Psoas muscle (tissue), 7 donors: ENCODE measurements at regions not wholly inside any gene's neighbourhood (a gene's known extent, or its start where the extent isn't known, plus 50 kb on each side); places are given as distances from the start of the nearest gene placed in this dataset.

Experiments used
- ATAC-seq, 4 donors: fragments of 200-7000 bp; cut with Tn5 transposase; one replicate each; pipeline ENCODE4 v1.9.1; 2020; ENCODE audit warnings: moderate library complexity in 3 of 4, mild to moderate bottlenecking in 2 of 4
- DNase-seq, 2 donors: peaks; one replicate each; pipeline ENCODE4 v3.0.0-alpha.2; 2020
- H3K27ac ChIP-seq: fragments of 200-600 bp; one replicate; pipeline ENCODE4 v1.8.0; 2022
- H3K27me3 ChIP-seq, 3 donors: fragments of 200-600 bp in 1 of 3; one replicate each; pipeline versions ENCODE4 v1.6.1 to v1.8.0; 2013 to 2022; ENCODE audit warnings: low read length in 2 of 3, mild to moderate bottlenecking in 2 of 3, moderate library complexity in 1 of 3; ENCODE audit not compliant: insufficient read depth in 3 of 3
- H3K36me3 ChIP-seq, 2 donors: fragments of 200-600 bp in 1 of 2; one replicate each; pipeline versions ENCODE4 v1.6.1 to v1.8.0; 2013 to 2022; ENCODE audit warnings: low read depth in 1 of 2, mild to moderate bottlenecking in 1 of 2, moderate library complexity in 1 of 2; ENCODE audit not compliant: insufficient read depth in 1 of 2
- H3K4me1 ChIP-seq: fragments of 200-600 bp; one replicate; pipeline ENCODE4 v1.8.0; 2022
- H3K4me3 ChIP-seq: fragments of 200-600 bp; one replicate; pipeline ENCODE4 v1.8.0; 2022; ENCODE audit warnings: mild to moderate bottlenecking
- H3K9me3 ChIP-seq: fragments of 200-600 bp; one replicate; pipeline ENCODE4 v1.8.0; 2022
- CTCF ChIP-seq: fragments of 200-600 bp; IDR thresholded peaks from one replicate; pipeline ENCODE4 v1.8.0; 2022; ENCODE audit warnings: antibody characterized with exemption
- WGBS, 3 donors: extraction: QIAGEN DNeasy Blood & Tissue Kit; methylation state at CpG; one replicate each; pipeline versions ENCODE4 v1.1.6 to v1.1.7; 2013; 5-methylcytosine and 5-hydroxymethylcytosine counted together
- intact Hi-C, 2 donors: fragments of 100-400 bp; cut with DNase I; formaldehyde crosslinking; loops; one replicate each; pipeline versions ENCODE4 v1.11.0 to v1.14.2; 2022
- donor health status: healthy with polysubstance abuse.
- donor health status: DM: no; HTN: no; CAD: no; lungs with moderate emphysema.
- donor health status: Bipolar disorder and iron deficiency.
- donor health status: healthy.
- donor health status: DM: yes; HTN: yes; CAD: no.
- donor health status: DM: no; HTN: no; CAD: no.
- donor health status: DM: yes; HTN: yes; CAD: no.

- no peak overlapping the region for H3K4me3 ChIP-seq
- ATAC-seq = no peak
- intact Hi-C loops = no loop called here
- H3K27ac ChIP-seq = no peak overlapping the region
- DNase-seq = no peak
- H3K9me3 ChIP-seq = peaks cover 8% of the 10 kb centered on the region
- H3K36me3 ChIP-seq = no peaks in the 10 kb centered on the region
- H3K27me3 ChIP-seq = no peaks in the 10 kb centered on the region
- H3K4me1 ChIP-seq = no peaks in the 10 kb centered on the region
- no peak for TF ChIP-seq CTCF
- 73 to 84% (median 82%) methylated on average over 1 of the region's 1 CpG for WGBS, 3 donors
These were observed 73.8 kb upstream of the DUSP10 start for GRCh38 chr1:221815660-221816059.

DNA sequence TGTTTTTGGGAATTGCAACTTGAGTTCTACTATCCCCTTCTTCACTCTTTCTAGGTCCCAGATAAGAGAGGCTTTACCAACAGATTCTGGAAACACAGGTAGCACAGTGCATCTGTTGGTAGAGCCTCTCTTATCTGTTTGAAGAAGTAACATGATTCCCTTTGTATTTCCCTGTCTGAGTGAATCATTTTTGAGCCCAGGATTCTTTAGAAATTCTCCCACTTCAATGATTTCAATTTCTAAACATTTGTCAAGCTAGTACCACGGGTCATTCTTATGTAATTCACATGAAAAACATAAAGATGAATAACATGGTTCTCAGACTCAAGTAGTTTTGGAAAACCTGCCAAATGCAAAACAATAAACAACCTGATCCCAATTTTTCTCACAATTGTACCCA lies 72.0 kb upstream of the DUSP10 start:
- no peaks in the 10 kb centered on the region for H3K36me3 ChIP-seq
- 52 to 67% (median 58%) methylated on average over 1 of the region's 1 CpG for WGBS, 3 donors
- H3K27me3 ChIP-seq = no peaks in the 10 kb centered on the region
- intact Hi-C loops = no loop called here
- TF ChIP-seq CTCF = no peak
- ATAC-seq (no peak), DNase-seq (no peak)
- no peak overlapping the region for H3K4me3 ChIP-seq
- H3K9me3 ChIP-seq = peaks cover 5% of the 10 kb centered on the region
- H3K27ac ChIP-seq = no peak overlapping the region
- H3K4me1 ChIP-seq = no peaks in the 10 kb centered on the region

- H3K4me3 ChIP-seq = no peak overlapping the region
- no peaks in the 10 kb centered on the region for H3K9me3 ChIP-seq
- H3K4me1 ChIP-seq = no peaks in the 10 kb centered on the region
- ATAC-seq (no peak), DNase-seq (no peak)
- intact Hi-C loops = no loop called here
- no peak for TF ChIP-seq CTCF
- 83 to 89% (median 87%) methylated on average over 8 of the region's 8 CpGs for WGBS, 3 donors
- no peak overlapping the region for H3K27ac ChIP-seq
- no peaks in the 10 kb centered on the region for H3K36me3 ChIP-seq
- no peaks in the 10 kb centered on the region for H3K27me3 ChIP-seq
These were observed 71.2 kb upstream of the DUSP10 start for GRCh38 chr1:221812905-221813597.

- no peak overlapping the region for H3K27ac ChIP-seq
These were observed 70.3 kb upstream of the DUSP10 start for GRCh38 chr1:221812088-221812752.

More at GRCh38 chr1:221812088-221812752, 70.3 kb upstream of the DUSP10 start:
- intact Hi-C loops = no loop called here
- Histone ChIP-seq H3K4me3 (no peak overlapping the region), H3K27me3 (no peaks in the 10 kb centered on the region), H3K9me3 (no peaks in the 10 kb centered on the region), H3K4me1 (no peaks in the 10 kb centered on the region), H3K36me3 (no peaks in the 10 kb centered on the region)
- DNase-seq (no peak), ATAC-seq (no peak)
- no peak for TF ChIP-seq CTCF
- 86 to 94% (median 93%) methylated on average over 2 of the region's 2 CpGs for WGBS, 3 donors
